HG02970 (cell line): ENCODE measurements at regions not wholly inside any gene's neighbourhood (a gene's known extent, or its start where the extent isn't known, plus 50 kb on each side); places are given as distances from the start of the nearest gene placed in this dataset.

Experiments
- ATAC-seq: cut with Tn5 transposase; IDR thresholded peaks from one replicate; pipeline ENCODE4 v1.9.1; 2021; ENCODE audit warnings: mild to moderate bottlenecking, moderate library complexity, moderate number of reproducible peaks; ENCODE audit not compliant: unreplicated experiment, low FRiP score

- no peak for ATAC-seq
Measured at GRCh38 chr15:95106801-95107200, 875.4 kb downstream of the MCTP2 start.

- no peak for ATAC-seq
Measured at GRCh38 chr15:95108673-95109072, 877.3 kb downstream of the MCTP2 start.

DNA sequence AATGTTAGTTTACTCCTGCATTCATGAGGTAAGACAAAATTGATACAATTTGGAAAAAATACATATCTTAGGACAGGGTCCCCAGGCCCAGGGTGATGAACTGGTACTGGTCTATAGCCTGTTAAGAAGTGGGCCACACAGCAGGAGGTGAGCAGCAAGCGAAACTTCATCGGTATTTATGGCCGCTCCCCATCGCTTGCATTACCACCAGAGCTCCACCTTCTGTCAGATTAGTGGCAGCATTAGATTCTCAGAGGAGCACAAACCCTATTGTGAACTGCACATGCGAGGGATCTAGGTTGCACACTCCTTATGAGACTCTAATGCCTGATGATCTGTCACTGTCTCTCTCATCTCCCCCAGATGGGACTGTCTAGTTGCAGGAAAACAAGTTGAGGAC, 880.6 kb downstream of the MCTP2 start:
- no peak for ATAC-seq

DNA sequence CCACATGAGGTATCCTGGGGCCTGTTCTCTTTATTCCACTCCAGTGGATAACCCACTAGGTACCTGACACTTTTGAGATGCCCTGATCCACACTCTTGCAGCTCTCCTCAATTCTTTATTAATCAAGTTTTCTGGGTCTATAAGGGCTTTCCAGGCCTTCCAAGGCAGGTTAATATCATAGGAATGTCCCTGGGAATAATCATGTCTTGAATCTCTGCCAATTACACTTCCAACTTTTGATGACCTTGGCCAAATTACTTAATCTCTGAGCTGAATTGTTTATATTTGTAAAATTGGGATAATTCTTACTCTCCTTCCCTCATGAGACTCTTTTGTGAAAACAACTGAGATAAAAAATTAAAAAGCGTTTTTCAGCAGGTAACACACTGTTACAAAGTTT, 881.7 kb downstream of the MCTP2 start:
- no peak for ATAC-seq

DNA sequence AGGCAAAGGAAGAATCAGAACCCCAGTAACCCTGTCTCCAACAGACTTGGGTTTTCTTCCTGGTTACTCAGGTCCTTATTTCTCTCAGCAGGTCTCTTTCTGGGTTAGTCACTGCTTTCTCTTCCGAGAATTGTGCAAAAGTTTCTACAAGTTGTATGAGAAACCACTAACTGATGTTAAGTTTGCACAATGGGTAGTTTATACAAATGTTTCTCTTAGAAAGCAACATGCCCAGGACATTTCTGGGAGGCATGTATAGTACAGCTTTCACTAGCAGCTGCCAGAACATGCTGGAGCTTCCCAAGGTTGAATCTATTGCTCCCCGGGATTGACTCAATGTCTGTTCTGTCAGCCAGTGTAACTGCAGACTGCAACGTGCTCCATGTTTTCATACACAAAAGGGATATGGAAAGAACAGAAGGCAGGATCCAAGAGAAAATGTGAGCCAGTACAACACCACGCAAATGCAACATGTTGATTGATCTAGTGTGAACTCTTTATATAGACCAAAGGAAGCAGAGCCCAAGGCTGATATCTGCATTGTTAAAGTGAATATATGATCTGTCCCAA, 887.8 kb downstream of the MCTP2 start:
- no peak for ATAC-seq

DNA sequence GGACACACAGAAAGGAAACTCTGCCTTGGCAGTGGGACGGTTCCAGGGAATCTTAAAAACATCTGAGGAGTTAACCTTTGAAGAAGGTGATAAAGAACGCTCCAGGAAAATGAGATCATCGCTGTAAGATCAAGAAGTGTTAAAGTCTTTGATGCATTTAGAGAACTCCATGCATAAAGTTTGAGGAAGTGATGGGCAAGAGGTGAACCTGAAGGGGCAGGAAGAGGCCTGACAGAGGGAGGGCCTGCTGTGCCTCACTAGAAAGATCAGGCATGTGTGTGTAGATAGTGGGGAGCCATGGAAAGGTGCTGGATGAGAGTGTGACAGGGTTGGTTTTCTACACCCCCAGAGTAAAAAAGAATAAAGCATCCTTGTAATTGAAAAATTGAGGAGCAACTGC, 889.2 kb downstream of the MCTP2 start:
- no peak for ATAC-seq

GRCh38 chr15:95121191-95121590, 889.8 kb downstream of the MCTP2 start:
- no peak for ATAC-seq

- ATAC-seq, result no peak
Measured at GRCh38 chr15:95125803-95126202, 894.4 kb downstream of the MCTP2 start.

- no peak for ATAC-seq
Measured at GRCh38 chr15:95127356-95127755, 896.0 kb downstream of the MCTP2 start.

- no peak for ATAC-seq
Measured at GRCh38 chr15:95129574-95129973, 898.2 kb downstream of the MCTP2 start.

GRCh38 chr15:95131131-95131556, 899.8 kb downstream of the MCTP2 start:
- ATAC-seq, result no peak

GRCh38 chr15:95132774-95133173, 901.4 kb downstream of the MCTP2 start:
- no peak for ATAC-seq

DNA sequence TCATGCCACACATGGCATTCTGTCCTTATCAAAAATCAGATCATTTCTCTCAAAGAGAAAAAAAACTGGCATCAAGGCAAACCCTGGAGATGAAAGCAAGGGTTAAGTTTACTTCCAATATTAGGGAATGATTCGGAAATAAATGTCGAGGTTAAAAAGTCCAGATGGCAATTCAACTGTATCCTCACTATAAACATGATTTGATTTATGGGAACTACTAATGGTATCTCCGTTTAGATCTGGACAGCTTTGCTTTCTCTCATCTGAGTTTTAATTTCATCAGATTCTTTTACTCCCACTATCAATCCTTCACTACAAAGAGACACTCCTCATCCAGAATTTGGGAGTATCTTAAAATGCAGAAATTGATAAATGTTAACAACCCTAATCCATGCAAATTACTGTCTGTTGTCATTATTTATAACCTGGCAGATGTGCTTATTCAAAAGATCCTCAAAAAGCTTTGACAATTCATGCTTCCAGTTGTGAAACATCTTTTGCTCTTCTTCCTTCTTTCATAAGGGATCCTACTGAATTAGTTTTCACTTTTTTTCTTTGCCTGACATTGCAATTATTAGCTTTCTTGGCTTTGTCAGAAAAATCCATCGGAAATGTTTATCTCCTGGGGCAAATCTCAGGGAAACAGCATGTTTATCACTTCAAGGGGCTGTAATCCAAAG, 903.2 kb downstream of the MCTP2 start:
- ATAC-seq, result no peak

DNA sequence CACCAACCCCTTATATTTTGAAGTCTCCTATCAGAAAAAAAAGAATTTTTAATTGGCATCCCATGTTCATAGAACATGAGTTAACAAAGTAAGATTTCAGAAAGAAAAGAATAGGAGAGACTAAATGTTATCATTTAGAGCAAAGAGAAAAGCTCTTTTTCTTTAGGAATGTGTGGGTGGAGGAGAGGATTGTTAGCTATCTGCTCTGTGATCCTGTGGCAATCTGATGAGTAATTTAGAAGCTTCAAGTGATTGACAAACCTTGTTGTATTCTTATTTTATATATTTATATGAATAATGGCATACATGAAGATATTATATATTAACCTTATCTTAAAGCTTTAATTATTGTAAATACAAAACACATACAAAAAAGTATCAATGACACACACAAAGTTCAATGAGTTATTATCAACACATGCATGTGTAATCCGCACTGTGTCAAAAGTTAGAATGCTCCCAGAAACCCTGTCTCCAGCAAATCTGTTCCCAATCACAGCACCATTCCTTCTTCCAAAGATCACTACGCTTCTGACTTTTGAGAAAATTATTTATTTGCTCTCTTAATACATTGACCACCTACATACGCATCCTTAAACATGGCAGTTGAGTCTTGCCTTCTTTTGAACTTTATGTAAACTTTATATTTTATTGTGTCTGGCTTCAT, 907.4 kb downstream of the MCTP2 start:
- ATAC-seq, result no peak

GRCh38 chr15:95141486-95141885, 910.1 kb downstream of the MCTP2 start:
- no peak for ATAC-seq

- ATAC-seq, result no peak
Measured at GRCh38 chr15:95142531-95142930, 911.2 kb downstream of the MCTP2 start.

DNA sequence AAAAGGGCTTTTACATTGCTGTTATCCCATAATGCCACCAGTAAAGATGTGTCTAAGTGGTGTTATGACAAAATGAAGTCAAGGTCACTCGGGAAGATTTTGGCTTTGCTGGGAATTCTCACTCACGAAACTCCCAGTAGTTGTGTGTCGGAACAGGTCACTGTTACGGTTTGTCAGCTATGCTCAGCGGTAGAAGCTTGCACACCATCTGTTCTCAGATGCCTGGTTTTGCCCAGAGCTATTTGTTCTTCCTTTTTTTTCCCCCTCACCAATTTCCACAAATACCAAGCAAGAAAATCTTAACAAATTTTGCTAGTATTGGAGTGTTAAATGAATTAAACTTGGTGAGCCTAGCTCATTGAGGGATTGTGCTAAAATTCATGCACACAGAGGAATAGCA, 915.1 kb downstream of the MCTP2 start:
- no peak for ATAC-seq

DNA sequence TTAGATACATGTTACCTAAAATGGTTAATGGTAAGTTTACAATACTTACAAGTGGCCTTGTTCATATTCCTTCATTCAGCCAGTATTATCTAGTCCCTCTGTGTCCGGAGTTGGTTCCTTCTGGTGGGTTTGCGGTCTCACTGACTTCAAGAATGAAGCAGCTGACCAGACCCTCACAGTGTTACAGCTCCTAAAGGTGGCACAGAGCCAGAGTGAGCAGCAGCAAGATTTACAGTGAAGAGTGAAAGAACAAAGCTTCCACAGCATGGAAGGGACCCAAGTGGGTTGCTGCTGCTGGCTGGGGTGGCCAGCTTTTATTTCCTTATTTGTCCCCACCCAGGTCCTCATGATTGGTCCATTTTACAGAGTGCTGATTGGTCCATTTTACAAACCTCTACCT, 916.8 kb downstream of the MCTP2 start:
- ATAC-seq, result no peak

GRCh38 chr15:95149036-95149435, 917.7 kb downstream of the MCTP2 start:
- no peak for ATAC-seq

DNA sequence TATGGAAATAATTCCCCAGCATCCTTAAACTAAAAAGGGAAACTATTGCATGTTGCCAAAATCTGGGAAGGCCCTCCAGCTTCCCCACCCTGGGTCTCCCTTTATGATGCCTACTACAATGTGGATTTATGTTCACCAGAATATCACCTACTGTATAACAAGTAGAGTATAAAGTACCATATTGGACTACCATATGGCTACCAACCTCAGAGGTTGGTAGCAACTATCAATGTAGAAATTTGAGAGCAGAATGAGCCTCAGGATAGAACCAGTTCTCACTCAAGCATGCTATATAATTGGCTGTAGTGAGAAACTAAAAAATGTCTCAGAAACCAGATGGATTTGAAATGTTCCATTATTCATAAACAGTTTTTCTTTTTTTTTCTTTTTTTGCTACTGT, 918.4 kb downstream of the MCTP2 start:
- ATAC-seq, result no peak

DNA sequence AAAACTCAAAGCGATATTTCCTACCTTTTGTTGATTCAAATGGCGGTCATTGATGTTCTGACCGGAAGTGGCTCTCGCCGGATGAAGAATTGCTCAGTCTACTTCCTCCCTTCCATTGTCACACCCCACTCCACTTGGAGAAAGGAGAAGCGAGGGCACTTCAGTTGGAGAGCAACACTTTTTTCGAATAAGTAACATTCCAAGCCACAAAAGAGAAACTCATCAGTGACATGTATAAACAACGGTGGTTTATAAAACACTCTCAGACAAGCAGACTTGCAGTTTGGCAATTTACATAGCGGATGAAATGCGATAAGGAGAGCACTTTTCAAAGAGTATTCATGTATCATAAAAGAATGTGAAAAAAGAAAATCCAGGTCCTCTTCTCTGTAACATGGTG, 919.1 kb downstream of the MCTP2 start:
- no peak for ATAC-seq

DNA sequence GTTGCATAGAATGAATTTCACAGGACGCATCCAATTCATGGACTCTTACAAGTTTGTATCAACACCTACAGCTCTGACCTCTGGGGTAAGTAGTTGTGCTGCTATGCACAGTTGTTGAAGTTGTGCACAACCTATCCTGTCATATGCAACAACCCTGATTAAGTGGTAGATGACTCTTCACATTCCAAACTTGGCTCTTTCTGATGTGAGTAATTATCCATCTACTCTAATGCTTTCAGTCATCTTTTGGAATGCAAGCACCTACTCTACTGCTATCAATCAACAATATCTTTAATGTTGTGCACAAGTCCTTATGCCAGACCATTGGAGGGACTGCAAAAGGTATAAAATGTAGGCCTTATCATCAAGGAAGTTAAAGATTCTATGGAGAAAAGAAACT, 921.4 kb downstream of the MCTP2 start:
- no peak for ATAC-seq
